HG03025 (cell line): ENCODE measurements at regions not wholly inside any gene's neighbourhood (a gene's known extent, or its start where the extent isn't known, plus 50 kb on each side); places are given as distances from the start of the nearest gene placed in this dataset.

ENCODE experiments used
- ATAC-seq: cut with Tn5 transposase; IDR thresholded peaks from one replicate; pipeline ENCODE4 v1.9.1; 2021; ENCODE audit warnings: mild to moderate bottlenecking, moderate library complexity; ENCODE audit not compliant: unreplicated experiment, low FRiP score

DNA sequence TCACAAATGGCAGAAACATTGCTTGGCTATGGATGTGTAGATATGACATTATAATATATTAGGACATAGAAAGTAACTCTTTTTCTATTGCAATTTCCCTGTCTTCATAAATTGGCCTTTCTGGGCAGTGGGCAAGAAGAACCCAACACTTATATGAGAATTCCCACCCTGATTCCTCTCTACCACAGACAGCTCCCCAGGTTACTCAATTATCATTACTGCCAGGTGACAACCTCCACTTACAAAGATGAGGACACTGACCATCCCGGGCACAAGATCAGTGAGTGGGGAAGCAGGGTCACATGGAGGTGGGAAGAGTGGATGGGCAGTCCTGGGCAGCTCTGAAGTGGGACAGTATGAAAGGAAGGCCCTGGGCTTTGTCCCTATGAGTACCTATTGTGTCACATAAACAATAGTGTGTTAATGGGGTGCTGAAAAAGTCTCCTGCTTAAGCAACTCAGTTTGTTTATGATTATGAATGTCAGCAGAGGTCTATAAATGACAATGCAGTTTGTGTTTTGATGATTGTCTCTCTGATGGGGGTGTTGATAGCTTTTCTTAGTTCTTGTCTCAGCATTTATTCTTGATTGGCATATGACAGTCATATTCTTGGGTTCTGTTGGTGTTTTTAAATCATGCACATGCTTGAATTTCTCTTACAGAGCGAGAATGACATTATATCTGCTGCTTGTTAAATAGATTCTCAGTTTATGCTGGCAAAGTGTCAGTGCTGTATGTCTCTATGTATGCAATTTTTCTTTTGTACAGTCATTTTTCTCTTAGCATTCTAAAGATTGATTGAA, 99.9 kb downstream of the SLIT2 start:
- ATAC-seq: no peak

DNA sequence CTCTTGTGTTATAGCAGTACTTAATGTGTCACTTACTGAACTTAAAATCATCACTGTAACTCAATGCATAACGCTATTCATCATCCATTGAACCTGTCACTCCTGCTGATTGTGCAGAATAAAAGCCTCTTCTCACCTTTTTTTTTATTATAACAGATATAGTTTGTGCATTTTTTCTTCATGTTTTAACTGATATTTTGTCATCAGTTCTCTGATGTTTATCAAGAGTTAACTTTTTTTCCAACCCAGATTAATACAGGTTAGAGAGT, 100.4 kb downstream of the SLIT2 start:
- ATAC-seq: no peak

- ATAC-seq: no peak
Measured at GRCh38 chr4:20353646-20354045, 101.9 kb downstream of the SLIT2 start.

DNA sequence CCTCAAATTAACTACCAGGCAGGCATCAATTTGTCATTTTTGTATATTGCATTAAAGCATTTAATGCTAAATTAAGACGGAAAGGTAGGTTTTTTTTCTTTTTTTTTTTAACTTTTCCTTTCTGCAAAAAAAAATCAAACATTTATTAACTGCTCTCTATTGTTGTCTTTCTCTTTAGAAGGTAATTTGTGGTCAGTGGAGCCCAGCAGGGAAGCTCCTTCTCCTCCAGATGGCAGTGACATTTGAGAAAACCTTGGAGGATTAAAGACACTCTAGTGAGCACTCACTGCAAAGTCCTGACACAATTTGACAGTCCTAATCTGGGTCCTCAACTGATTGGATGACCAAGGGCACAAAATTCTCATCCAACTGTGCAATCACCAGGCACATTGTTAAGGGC, 102.4 kb downstream of the SLIT2 start:
- no peak for ATAC-seq

DNA sequence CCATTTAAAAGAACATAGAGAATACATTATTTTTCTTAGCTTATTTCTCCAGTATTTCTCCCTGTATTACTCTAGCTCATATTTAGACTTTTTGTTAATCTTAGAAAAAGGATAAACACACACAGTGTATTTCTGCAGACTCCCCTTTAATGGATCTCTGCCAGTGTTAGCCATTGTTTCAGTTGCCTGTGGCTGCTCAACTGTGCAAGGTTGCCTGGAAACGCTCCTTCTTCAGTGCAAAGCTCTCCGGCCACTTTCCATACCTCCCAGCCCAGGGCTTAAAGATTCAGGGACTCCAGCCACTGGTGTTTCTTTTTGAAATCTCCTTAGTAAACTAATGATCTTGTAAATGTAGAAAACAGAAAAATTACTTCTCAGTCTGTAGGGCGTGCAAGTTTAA, 104.9 kb downstream of the SLIT2 start:
- ATAC-seq: no peak

DNA sequence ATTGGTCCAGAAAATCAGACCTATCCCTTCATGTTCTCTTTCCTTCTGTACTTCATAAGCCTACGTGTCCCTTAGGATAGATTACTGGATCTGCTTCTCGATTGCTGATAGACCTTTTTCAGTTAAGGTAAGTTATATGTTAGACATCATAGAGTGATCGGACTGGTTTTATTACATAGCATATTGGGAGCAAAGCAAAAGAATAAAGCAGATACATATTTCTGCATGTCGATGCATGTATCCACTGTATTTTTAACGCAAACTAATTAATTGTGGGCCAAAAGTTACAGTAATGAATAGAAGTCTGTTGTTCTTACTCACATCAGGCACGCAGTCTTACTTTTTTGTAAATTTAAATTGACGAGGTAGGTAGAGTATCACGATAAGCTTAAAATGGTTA, 106.4 kb downstream of the SLIT2 start:
- no peak for ATAC-seq

DNA sequence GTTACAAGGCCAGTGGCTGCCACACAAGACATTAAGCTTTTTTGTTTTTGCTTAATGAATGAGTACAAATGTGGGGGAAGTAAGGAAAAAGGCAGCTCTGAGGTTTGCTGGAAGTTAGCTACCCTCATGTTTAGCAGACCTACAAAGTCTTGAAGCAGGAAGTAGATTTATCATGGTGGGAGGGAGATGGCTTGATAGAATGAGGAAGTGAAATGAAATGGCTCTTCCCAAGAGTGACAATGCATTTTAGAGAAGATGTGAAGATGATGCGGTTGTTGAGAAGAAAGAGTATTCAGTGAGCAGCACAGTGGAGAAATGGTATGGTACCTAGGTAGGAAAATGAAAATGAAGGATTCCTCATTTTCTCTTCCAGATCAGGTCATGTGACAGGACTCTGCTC, 108.0 kb downstream of the SLIT2 start:
- ATAC-seq: peak; percentile 81

DNA sequence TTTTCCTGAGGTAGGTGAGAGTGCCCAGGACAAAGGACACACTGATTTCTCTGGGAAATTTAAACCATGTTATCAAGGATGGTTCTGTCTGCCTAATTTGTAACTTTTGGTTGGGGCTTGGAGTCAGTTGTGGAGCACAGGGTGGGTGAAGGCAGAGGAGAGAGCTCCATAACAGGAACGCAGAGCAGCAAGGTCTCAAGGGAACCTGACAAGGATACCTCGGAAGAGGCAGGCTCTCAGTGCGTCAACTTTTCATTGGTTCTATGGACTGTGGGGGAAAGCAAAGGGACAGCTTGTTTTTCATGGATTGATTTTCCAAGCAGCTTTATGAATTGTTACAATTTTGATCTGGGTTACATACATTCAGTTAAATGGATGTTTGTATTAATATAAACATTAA, 110.4 kb downstream of the SLIT2 start:
- no peak for ATAC-seq

GRCh38 chr4:20364969-20365368, 113.3 kb downstream of the SLIT2 start:
- no peak for ATAC-seq

- no peak for ATAC-seq
Measured at GRCh38 chr4:20367446-20367845, 115.7 kb downstream of the SLIT2 start.

DNA sequence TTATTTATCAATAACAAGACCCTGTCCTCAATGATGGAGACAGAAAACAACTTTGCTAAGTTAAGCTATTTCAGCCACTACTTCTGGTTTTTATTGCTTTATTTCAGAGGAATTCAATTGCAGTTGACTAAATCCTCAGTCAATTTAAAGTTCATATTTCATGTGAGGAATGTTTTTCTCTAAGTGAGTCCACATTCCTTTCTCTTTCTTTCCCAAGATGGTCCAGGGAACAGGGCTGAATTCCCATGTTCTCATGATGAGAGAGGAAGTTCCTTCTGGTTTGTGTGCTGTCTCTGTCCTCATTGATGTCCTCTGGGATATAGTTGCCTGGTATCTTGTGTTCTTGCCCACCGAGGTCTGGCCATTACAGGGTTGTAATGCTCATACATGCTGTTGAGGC, 117.2 kb downstream of the SLIT2 start:
- ATAC-seq: no peak

GRCh38 chr4:20370274-20370673, 118.6 kb downstream of the SLIT2 start:
- ATAC-seq: no peak

DNA sequence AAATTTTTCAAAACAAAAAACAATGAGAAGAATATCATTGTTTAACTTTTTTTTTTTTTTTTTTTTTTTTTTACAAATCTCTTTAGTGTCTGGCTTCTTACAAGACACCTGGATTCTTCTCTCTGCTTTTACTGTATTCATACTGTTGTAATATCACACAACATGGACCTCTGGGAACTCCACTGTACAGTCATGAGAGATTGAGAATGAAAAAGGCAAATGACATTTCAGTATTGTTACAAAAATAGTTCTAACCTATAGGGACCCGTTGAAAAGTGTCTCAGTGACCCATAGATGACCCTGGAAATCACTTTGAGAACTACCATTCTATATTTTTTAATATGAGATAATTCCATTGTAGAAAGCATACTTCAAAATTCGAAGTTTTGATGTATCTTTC, 124.4 kb downstream of the SLIT2 start:
- ATAC-seq: no peak

DNA sequence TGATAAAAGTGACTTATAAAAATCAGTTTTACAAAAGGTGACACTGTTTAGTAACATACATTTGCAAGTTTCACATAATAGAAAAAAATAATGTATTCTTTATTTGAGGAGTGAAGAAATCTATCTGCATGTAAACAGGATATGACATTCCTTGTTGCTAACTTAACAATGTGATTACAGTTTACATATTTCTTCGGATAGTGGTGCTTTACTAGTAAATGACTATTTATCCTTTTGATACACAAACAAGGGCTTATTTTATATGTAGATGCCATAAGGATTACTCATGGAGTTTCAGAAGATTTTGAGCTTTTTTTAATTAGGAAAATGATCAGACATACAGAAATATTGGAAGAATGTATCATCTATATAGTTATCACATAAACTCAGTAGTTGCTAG, 126.5 kb downstream of the SLIT2 start:
- no peak for ATAC-seq

DNA sequence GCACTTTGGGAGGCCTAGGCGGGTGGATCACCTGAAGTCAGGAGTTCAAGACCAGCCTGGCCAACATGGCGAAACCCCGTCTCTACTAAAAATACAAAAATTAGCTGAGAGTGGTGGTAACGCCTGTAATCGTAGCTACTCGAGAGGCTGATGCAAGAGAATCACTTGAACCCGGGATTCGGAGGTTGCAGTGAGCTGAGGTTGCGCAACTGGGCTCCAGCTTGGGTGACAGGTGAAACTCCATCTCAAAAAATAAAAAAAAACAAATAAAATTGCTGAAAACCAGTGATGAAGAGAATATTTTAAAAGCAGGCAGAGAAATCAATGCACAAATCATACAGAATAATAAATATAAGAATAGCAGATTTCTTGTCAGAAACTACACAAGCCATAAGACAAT, 129.3 kb downstream of the SLIT2 start:
- no peak for ATAC-seq

DNA sequence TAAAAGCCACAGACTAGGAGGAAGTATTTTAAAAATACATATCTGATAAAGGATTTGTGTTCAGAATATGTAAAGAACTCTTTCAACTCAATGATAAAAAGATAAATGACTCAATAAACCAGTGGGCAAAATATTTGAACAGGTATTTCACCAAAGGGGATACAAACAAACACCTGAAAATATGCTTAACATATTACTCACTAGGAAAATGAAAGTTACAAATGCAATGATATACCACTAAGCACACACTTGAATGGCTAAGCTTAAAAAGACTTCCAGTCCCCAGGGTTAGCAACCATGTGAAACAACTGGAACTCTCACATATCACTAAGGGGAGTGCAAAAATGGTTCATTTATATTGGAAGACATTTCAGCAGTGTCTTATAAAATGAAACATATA, 131.6 kb downstream of the SLIT2 start:
- ATAC-seq: no peak

- no peak for ATAC-seq
Measured at GRCh38 chr4:20383969-20384368, 132.3 kb downstream of the SLIT2 start.

DNA sequence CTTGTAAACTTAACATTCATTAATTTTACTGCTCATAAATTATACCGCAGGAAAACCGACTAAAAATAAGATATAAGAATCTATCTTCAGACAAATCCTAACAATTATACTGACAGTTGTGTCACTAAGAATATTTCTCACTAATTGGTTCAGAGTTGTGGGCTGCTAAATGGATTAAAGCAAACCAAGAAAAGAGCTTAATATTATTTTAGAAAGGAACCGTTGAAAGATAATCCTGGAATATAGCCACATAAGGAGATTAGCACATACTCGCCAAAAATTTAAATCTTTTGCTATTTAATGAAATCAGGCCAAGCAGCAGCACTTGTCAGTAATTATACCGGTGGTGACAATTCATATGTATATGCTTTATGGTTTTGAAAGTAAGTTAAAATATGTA, 132.8 kb downstream of the SLIT2 start:
- no peak for ATAC-seq

DNA sequence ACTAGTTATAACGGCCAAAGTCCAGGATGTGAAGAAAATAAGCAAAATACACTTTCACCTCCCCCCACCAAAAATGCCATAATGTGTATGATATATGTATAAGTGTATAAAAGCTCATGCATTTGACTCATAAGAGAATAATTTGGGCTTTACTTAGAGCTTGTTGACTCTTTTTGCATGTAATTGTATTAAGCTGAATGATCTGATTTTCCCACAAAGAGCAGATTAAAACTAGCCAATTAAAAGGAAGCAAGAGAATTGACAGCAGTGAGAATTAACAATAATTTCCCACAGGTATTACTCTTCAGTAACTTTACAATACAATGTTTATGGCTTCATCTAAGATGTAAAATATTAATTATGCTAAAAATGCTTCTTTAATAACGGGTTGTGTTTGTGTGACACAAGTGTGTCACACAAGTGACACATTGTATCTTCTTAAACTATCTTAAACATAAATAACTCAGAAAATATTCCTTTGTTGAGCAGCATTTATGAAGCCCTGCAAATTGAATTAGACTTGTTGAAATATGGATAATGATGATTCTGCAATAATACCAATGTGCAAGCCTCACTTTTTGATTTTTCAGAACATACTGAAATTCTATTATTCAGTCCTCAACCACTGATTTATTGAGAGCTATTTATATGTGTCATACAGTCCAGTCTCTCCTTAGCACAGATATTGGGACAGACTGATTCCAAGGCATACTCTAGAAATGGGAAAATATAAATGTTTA, 134.5 kb downstream of the SLIT2 start:
- no peak for ATAC-seq

DNA sequence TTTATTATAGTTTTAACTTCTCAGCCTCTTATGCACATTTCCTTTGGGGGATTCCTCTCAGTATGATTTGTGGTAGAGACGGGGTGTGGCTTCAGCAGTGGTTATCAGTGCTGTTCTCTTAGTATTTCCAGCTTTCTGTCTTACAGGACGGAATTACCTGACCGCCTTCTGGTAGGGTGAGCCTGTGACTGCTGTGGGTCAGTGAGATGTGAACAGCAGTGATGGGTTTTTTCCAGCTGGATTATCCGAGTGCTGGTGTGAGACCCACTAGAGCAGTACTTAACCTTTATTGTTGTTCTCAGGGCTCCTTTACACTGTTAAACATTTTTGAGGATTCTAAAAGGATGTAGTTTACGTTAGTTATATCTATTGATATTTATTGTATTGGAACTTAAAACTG, 135.2 kb downstream of the SLIT2 start:
- ATAC-seq: no peak

GRCh38 chr4:20391198-20391597, 139.5 kb downstream of the SLIT2 start:
- ATAC-seq: no peak

DNA sequence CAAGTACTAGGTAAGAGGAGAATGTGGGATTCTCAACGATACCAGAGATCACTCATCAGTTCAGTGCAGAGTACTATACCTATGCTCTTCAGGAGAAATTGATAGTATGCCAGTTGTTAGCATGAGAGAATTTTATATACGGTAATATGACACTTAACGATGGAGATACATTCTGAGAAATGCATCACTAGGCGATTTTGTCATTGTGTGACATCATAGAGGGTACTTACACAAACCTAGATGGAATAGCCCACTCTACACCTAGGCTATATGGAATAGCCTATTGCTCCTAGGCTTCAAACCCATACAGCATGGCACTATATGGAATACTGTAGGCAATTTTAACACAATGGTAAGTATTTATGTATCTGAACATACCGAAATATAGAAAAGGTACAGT, 140.2 kb downstream of the SLIT2 start:
- ATAC-seq: no peak
